DOHH2 (cell line): ENCODE measurements at regions not wholly inside any gene's neighbourhood (a gene's known extent, or its start where the extent isn't known, plus 50 kb on each side); places are given as distances from the start of the nearest gene placed in this dataset.

ENCODE experiments used
- H3F3A ChIP-seq: fragments of 200-600 bp; sonication (generic), shearing (Covaris generic); 2 replicates; pipeline ENCODE4 v1.6.0; 2016; ENCODE audit warnings: antibody characterized with exemption, mild to moderate bottlenecking; ENCODE audit not compliant: control insufficient read depth, insufficient read depth
- H3K27ac ChIP-seq: fragments of 200-600 bp; sonication (generic); 2 replicates; pipeline ENCODE4 v1.5.1; 2014; ENCODE audit warnings: low read depth, mild to moderate bottlenecking, low read length, moderate library complexity
- H3K27me3 ChIP-seq: fragments of 200-600 bp; sonication (generic); 2 replicates; pipeline ENCODE4 v1.6.1; 2014; ENCODE audit warnings: mild to moderate bottlenecking, low read length, mixed read lengths; ENCODE audit not compliant: control insufficient read depth
- H3K36me3 ChIP-seq: fragments of 200-600 bp; sonication (generic); 2 replicates; pipeline ENCODE4 v1.6.1; 2014; ENCODE audit warnings: mild to moderate bottlenecking, low read length, moderate library complexity, mixed read lengths; ENCODE audit not compliant: control insufficient read depth
- H3K4me1 ChIP-seq: fragments of 200-600 bp; sonication (generic); 2 replicates; pipeline ENCODE4 v1.6.1; 2014; ENCODE audit warnings: mild to moderate bottlenecking, low read length, mixed read lengths; ENCODE audit not compliant: control insufficient read depth
- H3K4me2 ChIP-seq: fragments of 200-600 bp; sonication (generic); 2 replicates; pipeline ENCODE4 v1.6.0; 2014; ENCODE audit warnings: mild to moderate bottlenecking, low read length, moderate library complexity
- H3K4me3 ChIP-seq: fragments of 200-600 bp; sonication (generic); 2 replicates; pipeline ENCODE4 v1.5.1; 2014; ENCODE audit warnings: mild to moderate bottlenecking, low read length, mixed read lengths
- H3K79me2 ChIP-seq: fragments of 200-600 bp; sonication (generic); 2 replicates; pipeline ENCODE4 v1.6.1; 2014; ENCODE audit warnings: mild to moderate bottlenecking, low read length, mixed read lengths; ENCODE audit not compliant: control insufficient read depth
- H3K9me2 ChIP-seq: fragments of 200-600 bp; sonication (generic); replicated peaks from 2 replicates; pipeline ENCODE4 v1.6.1; 2014; ENCODE audit warnings: mild to moderate bottlenecking, low read length, mixed read lengths; ENCODE audit not compliant: control insufficient read depth
- H3K9me3 ChIP-seq: fragments of 200-600 bp; sonication (generic); 2 replicates; pipeline ENCODE4 v1.6.1; 2014; ENCODE audit warnings: antibody characterized with exemption, low read length, mixed read lengths; ENCODE audit not compliant: control insufficient read depth, insufficient read depth
- H4K20me1 ChIP-seq: fragments of 200-600 bp; sonication (generic); 2 replicates; pipeline ENCODE4 v1.6.0; 2014; ENCODE audit warnings: low read depth, mild to moderate bottlenecking, antibody characterized with exemption, low read length, moderate library complexity; ENCODE audit not compliant: control insufficient read depth, insufficient read depth
- EZH2phosphoT487 ChIP-seq: fragments of 200-600 bp; sonication (generic); IDR thresholded peaks from 2 replicates; pipeline ENCODE4 v1.6.1; 2017; ENCODE audit warnings: borderline replicate concordance, mild to moderate bottlenecking, antibody characterized with exemption, low read length, moderate library complexity, mixed read lengths
- TF ChIP-seq, protein P1 (sequence below): fragments of 200-600 bp; sonication (generic); IDR thresholded peaks from one replicate; pipeline ENCODE4 v1.5.1; 2014; ENCODE audit warnings: antibody characterized with exemption, mild to moderate bottlenecking, low read depth, low read length; ENCODE audit not compliant: poor library complexity, severe bottlenecking

DNA sequence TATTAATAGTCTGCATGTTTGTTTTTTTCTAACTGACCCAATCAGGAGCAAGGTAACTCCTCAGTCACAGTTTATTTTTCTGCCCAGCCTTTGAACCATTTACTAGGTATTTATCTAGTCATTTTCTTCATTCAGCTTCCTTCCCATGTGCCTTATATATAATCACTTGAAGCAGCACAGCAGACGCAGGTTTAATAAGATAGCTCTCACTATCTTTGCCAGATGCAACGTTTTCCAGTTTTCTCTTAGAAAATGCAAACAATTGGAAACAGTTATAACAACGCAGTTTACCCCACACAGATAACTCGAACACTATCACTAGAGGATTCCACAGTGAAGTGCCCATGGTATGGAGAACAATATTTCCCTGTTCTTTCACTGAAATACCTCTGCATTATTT lies 56.4 kb upstream of the NFKB1 start:
- Histone ChIP-seq H4K20me1 (no peaks in the 10 kb centered on the region), H3K4me1 (no peaks in the 10 kb centered on the region), H3K36me3 (no peaks in the 10 kb centered on the region), H3K79me2 (no peaks in the 10 kb centered on the region), H3K27ac (no peak overlapping the region), H3K4me3 (no peak overlapping the region), H3K9me3 (no peaks in the 10 kb centered on the region), H3F3A (no peaks in the 10 kb centered on the region), H3K27me3 (no peaks in the 10 kb centered on the region), H3K4me2 (no peak overlapping the region), H3K9me2 (no peaks in the 10 kb centered on the region)
- no peak for TF ChIP-seq EZH2phosphoT487
- TF ChIP-seq, protein P1, sequence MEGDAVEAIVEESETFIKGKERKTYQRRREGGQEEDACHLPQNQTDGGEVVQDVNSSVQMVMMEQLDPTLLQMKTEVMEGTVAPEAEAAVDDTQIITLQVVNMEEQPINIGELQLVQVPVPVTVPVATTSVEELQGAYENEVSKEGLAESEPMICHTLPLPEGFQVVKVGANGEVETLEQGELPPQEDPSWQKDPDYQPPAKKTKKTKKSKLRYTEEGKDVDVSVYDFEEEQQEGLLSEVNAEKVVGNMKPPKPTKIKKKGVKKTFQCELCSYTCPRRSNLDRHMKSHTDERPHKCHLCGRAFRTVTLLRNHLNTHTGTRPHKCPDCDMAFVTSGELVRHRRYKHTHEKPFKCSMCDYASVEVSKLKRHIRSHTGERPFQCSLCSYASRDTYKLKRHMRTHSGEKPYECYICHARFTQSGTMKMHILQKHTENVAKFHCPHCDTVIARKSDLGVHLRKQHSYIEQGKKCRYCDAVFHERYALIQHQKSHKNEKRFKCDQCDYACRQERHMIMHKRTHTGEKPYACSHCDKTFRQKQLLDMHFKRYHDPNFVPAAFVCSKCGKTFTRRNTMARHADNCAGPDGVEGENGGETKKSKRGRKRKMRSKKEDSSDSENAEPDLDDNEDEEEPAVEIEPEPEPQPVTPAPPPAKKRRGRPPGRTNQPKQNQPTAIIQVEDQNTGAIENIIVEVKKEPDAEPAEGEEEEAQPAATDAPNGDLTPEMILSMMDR: no peak

DNA sequence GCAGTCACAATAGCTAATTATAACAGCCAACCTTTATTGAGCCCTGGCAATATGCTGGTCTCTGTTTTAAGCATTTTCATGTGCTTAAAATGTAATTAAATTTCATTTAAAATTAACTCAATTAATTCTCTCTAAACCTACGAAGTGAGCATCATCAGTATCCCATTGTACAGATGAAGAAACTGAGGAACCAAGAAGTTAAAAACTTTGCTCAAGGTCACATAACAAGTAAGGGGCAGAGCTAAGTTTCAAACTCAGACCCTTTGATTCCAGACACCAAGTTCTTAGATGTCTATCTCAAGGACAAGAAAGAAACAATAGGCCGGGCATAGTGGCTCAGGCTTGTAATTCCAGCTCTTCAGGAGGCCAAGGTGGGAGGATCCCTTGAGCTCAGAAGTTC lies 55.9 kb upstream of the NFKB1 start:
- no peaks in the 10 kb centered on the region for H3K36me3 ChIP-seq
- no peaks in the 10 kb centered on the region for H3K27me3 ChIP-seq
- no peaks in the 10 kb centered on the region for H3F3A ChIP-seq
- no peaks in the 10 kb centered on the region for H3K79me2 ChIP-seq
- no peaks in the 10 kb centered on the region for H3K4me1 ChIP-seq
- H3K9me2 ChIP-seq: no peaks in the 10 kb centered on the region
- H3K9me3 ChIP-seq: no peaks in the 10 kb centered on the region
- H3K4me2 ChIP-seq: no peak overlapping the region
- no peak for TF ChIP-seq EZH2phosphoT487
- no peak overlapping the region for H3K27ac ChIP-seq
- no peak overlapping the region for H3K4me3 ChIP-seq
- no peaks in the 10 kb centered on the region for H4K20me1 ChIP-seq

DNA sequence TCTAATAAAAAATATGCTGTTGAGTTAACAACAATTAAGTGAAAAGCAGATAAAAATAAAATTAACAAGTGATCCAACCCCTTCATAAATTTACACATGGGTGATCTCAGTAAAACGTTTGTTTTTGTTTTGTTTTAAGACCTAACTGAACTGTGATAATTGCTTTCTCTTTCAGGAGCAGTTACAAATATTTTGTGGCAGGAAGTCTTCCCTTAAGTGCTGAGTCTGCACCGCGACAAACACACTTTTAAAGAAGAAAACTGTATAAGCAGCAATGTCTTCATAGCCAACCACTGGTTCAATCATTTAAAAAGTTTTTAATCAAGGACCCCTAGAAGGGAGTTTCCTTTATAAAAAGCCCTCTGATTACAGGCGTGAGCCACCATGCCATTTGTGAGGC lies 53.7 kb upstream of the NFKB1 start:
- Histone ChIP-seq H3K4me1 (no peaks in the 10 kb centered on the region), H3K4me2 (no peak overlapping the region), H3K27ac (no peak overlapping the region), H3K79me2 (no peaks in the 10 kb centered on the region), H4K20me1 (no peaks in the 10 kb centered on the region), H3K27me3 (no peaks in the 10 kb centered on the region), H3K36me3 (no peaks in the 10 kb centered on the region), H3K9me2 (no peaks in the 10 kb centered on the region), H3K9me3 (no peaks in the 10 kb centered on the region), H3K4me3 (no peak overlapping the region), H3F3A (no peaks in the 10 kb centered on the region)
- TF ChIP-seq EZH2phosphoT487: no peak
- TF ChIP-seq, protein P1: no peak

DNA sequence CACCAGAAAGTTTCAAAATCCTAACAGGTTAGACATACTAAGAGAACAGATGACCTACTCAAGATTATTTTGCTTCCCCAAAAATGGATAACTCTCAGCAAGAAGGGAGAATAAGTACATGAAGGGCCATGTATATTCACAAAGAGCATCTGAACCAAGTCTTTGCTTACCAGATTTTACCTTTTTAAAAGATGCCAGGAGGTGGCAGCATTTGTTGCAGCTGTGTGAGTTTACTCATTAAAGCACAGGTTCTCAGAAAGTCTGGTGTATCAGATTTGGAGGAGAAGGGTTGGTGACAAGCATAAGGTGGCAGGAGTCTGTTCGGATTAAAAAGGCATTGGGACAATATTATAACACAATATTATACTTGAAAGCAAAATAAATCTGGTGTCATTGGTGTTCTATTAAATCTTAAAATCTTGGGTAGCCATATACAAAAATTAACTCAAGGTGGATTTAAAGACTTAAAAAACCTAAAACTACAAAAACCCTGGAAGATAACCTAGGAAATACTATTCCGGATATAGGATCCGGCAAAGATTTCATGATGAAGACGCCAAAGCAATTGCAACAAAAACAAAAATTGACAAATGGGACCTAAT lies 51.3 kb upstream of the NFKB1 start:
- Histone ChIP-seq H3K9me2 (no peaks in the 10 kb centered on the region), H3K79me2 (no peaks in the 10 kb centered on the region), H3K4me1 (no peaks in the 10 kb centered on the region), H3K27me3 (no peaks in the 10 kb centered on the region), H3K4me3 (no peak overlapping the region), H3K27ac (no peak overlapping the region), H3K4me2 (no peak overlapping the region), H3F3A (no peaks in the 10 kb centered on the region), H3K9me3 (no peaks in the 10 kb centered on the region), H4K20me1 (no peaks in the 10 kb centered on the region), H3K36me3 (no peaks in the 10 kb centered on the region)
- TF ChIP-seq, protein P1: peak; percentile 64
- no peak for TF ChIP-seq EZH2phosphoT487
